ENCODE measurements at regions not wholly inside any gene's neighbourhood (a gene's known extent, or its start where the extent isn't known, plus 50 kb on each side); places are given as distances from the start of the nearest gene placed in this dataset.

GRCh38 chr10:7029672-7030071 is 381.2 kb downstream of the SFMBT2 start:
- no peak for TF ChIP-seq FOXP1 (CRISPR knock-in tag; IDR thresholded peaks at IDR 0.05; ENCODE audit: borderline replicate concordance)
- no peak for TF ChIP-seq JUN (CRISPR knock-in tag; IDR thresholded peaks at IDR 0.05)
- TF ChIP-seq CTCF (IDR thresholded peaks at IDR 0.05), result no peak
